GM12878 (cell line): ENCODE measurements at regions not wholly inside any gene's neighbourhood (a gene's known extent, or its start where the extent isn't known, plus 50 kb on each side); places are given as distances from the start of the nearest gene placed in this dataset.

Source experiments
- ATAC-seq: fragments of 200-7000 bp; cut with Tn5 transposase; 3 replicates; pipeline ENCODE4 v1.9.1; 2020; ENCODE audit warnings: mild to moderate bottlenecking, moderate library complexity
- BruUV-seq: library from RNA; stranded (reverse); fragments of 400-500 nt; replicated peaks from 2 replicates; lab custom pipeline; 2021; lab: Mats Ljungman, UMichigan
- CTCF ChIA-PET: fragments of 300-600 bp; sonication (Branson Sonifier 250); formaldehyde crosslinking; extraction: SDS; loops from one replicate; lab custom pipeline; 2021; ENCODE audit warnings: inconsistent platforms; lab: Yijun Ruan, JAX
- POLR2A ChIA-PET: fragments of 350-600 bp; formaldehyde crosslinking; extraction: SDS; loops from one replicate; lab custom pipeline; 2021; ENCODE audit warnings: inconsistent platforms; lab: Charles Lee
- RAD21 ChIA-PET: fragments of 300-600 bp; sonication (Branson Sonifier 250); formaldehyde crosslinking; loops from one replicate; lab custom pipeline; 2023; ENCODE audit warnings: antibody characterized with exemption; ENCODE audit not compliant: unreplicated experiment; lab: Charles Lee
- SMC1A ChIA-PET: fragments of 300-600 bp; sonication (Branson Sonifier 250); formaldehyde crosslinking; loops from one replicate; lab custom pipeline; 2023; ENCODE audit not compliant: unreplicated experiment, uncharacterized antibody; lab: Charles Lee
- DNase-seq: peaks from one replicate; pipeline ENCODE4 v3.0.0-alpha.2; 2011; ENCODE audit warnings: low read depth, low spot score
- FAIRE-seq: peaks from 3 replicates; lab custom pipeline; 2011; peaks lifted over from hg19 to GRCh38; lab: Jason Lieb, UNC
- H2AFZ ChIP-seq: 2 replicates; pipeline ENCODE4 v1.6.0; 2011; ENCODE audit warnings: low read depth, low read length, control low read depth; ENCODE audit not compliant: control insufficient read depth
- H3K27ac ChIP-seq: 2 replicates; pipeline ENCODE4 v1.5.1; 2011; ENCODE audit warnings: control low read depth; ENCODE audit not compliant: control insufficient read depth, insufficient read depth
- H3K27me3 ChIP-seq, 2 experiments: replicated peaks in 1 of 2; 2 replicates each; pipeline versions ENCODE4 v1.6.0 to v1.6.1; 2011; ENCODE audit warnings: low read length in 1 of 2; ENCODE audit not compliant: control insufficient read depth in 2 of 2, insufficient read depth in 2 of 2
- H3K36me3 ChIP-seq, 2 experiments: 2 replicates each; pipeline ENCODE4 v1.5.1; 2011; ENCODE audit warnings: low read length in 1 of 2; ENCODE audit not compliant: control insufficient read depth in 2 of 2, insufficient read depth in 2 of 2
- H3K4me1 ChIP-seq: 2 replicates; pipeline ENCODE4 v1.6.1; 2011; ENCODE audit warnings: mild to moderate bottlenecking, low read length, moderate library complexity, mixed read lengths; ENCODE audit not compliant: control insufficient read depth, insufficient read depth
- H3K4me2 ChIP-seq: 2 replicates; pipeline ENCODE4 v1.6.0; 2011; ENCODE audit warnings: control low read depth; ENCODE audit not compliant: control insufficient read depth, insufficient read depth
- H3K4me3 ChIP-seq: fragments of 200-600 bp; sonication (generic); 2 replicates; pipeline ENCODE4 v1.5.1; 2016
- H3K79me2 ChIP-seq: 2 replicates; pipeline ENCODE4 v1.6.0; 2011; ENCODE audit warnings: low read length; ENCODE audit not compliant: control insufficient read depth, insufficient read depth
- H3K9ac ChIP-seq: 2 replicates; pipeline ENCODE4 v1.8.0; 2011; ENCODE audit warnings: low read length, control low read depth, mixed read lengths; ENCODE audit not compliant: control insufficient read depth, insufficient read depth
- H3K9me3 ChIP-seq: replicated peaks from 3 replicates; pipeline ENCODE4 v1.5.1; 2011; ENCODE audit warnings: mild to moderate bottlenecking, low read length; ENCODE audit not compliant: control insufficient read depth, insufficient read depth
- H4K20me1 ChIP-seq: 2 replicates; pipeline ENCODE4 v1.6.0; 2011; ENCODE audit not compliant: control insufficient read depth, insufficient read depth
- BHLHE40 ChIP-seq, 2 experiments: fragments of 450-650 bp in 1 of 2; IDR thresholded peaks; 2 replicates each; pipeline ENCODE4 v1.6.1; 2011 to 2017; ENCODE audit warnings: low read depth in 2 of 2, borderline replicate concordance in 1 of 2, improper control_type of control experiment in 1 of 2, low read length in 1 of 2, mild to moderate bottlenecking in 1 of 2
- CBX5 ChIP-seq: sonication (generic); IDR thresholded peaks from 2 replicates; pipeline ENCODE4 v1.6.1; 2016; ENCODE audit warnings: low read depth, moderate library complexity, mild to moderate bottlenecking, inconsistent platforms
- ESRRA ChIP-seq: IDR thresholded peaks from 2 replicates; pipeline ENCODE4 v1.6.1; 2012; ENCODE audit warnings: mild to moderate bottlenecking, low read length, improper control_type of control experiment
- FOXK2 ChIP-seq: fragments of 450-650 bp; IDR thresholded peaks from 2 replicates; pipeline ENCODE4 v1.6.1; 2017; ENCODE audit warnings: mild to moderate bottlenecking, moderate library complexity
- HCFC1 ChIP-seq: fragments of 150-350 bp; IDR thresholded peaks from 2 replicates; pipeline ENCODE4 v1.6.1; 2014; ENCODE audit warnings: low read length
- HDAC2 ChIP-seq: fragments of 200-600 bp; sonication (generic); IDR thresholded peaks from 2 replicates; pipeline ENCODE4 v1.6.1; 2017
- JUNB ChIP-seq: IDR thresholded peaks from 2 replicates; pipeline ENCODE4 v1.6.1; 2016; ENCODE audit warnings: antibody characterized with exemption, mild to moderate bottlenecking
- NFYB ChIP-seq: IDR thresholded peaks from 2 replicates; pipeline ENCODE4 v1.6.1; 2011; ENCODE audit warnings: low read depth, mild to moderate bottlenecking, low read length, improper control_type of control experiment, moderate library complexity; ENCODE audit not compliant: insufficient read depth
- PAX5 ChIP-seq: IDR thresholded peaks from 2 replicates; pipeline ENCODE4 v1.6.1; 2011; ENCODE audit warnings: low read depth, low read length, borderline replicate concordance
- ZNF274 ChIP-seq: IDR thresholded peaks from one replicate; pipeline ENCODE4 v1.8.0; 2011; ENCODE audit not compliant: insufficient read length, insufficient read depth
- WGBS: methylation state at CpG from one replicate; pipeline ENCODE4 v1.1.6; 2016; ENCODE audit warnings: low lambda C conversion rate; ENCODE audit not compliant: insufficient replicate concordance, insufficient coverage; ENCODE audit errors: missing lambda C conversion rate; 5-methylcytosine and 5-hydroxymethylcytosine counted together
- in situ Hi-C: fragments of 300-500 bp; cut with MboI; formaldehyde crosslinking; loops from 9 replicates; pipeline ENCODE4 v1.14.3; 2018; ENCODE audit warnings: mixed read lengths
- intact Hi-C: fragments of 100-400 bp; cut with micrococcal nuclease; formaldehyde crosslinking; loops from one replicate; pipeline ENCODE4 v1.14.2; 2022; ENCODE audit not compliant: unreplicated experiment
- TF ChIP-seq, protein P1 (sequence below): fragments of 450-650 bp; IDR thresholded peaks from 2 replicates; pipeline ENCODE4 v1.6.1; 2016; ENCODE audit warnings: mild to moderate bottlenecking

DNA sequence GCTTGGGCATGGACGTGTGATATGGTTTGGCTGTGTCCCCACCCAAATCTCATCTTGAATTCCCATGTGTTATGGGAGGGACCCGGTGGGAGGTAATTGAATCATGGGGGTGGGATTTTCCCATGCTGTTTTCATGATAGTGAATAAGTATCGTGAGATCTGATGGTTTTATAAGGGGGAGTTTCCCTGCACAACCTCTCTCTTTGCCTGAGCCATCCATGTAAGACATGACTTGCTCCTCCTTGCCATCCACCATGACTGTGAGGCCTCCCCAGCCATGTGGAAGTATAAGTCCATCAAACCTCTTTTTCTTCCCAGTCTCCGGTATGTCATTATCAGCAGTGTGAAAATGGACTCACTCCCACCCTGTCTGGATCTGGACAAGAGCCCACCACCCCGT is 393.4 kb downstream of the SEC14L1 start:
- no peaks in the 10 kb centered on the region for H3K4me1 ChIP-seq
- H3K27ac ChIP-seq: no peak overlapping the region
- no peaks in the 10 kb centered on the region; the same call in 2 of the 3 replicates for H3K9me3 ChIP-seq
- H4K20me1 ChIP-seq: no peaks in the 10 kb centered on the region
- intact Hi-C loops (no loop called here), in situ Hi-C loops (no loop called here)
- no peaks in the 10 kb centered on the region for H3K79me2 ChIP-seq
- no peak for ATAC-seq
- SMC1A ChIA-PET: interaction anchor here (0.9 kb wide), 1 partner anchor 479 kb away, joined by 3 read pairs; no protein-coding TSS in a partner anchor
- H3K4me3 ChIP-seq: no peak overlapping the region
- RAD21 ChIA-PET: no interaction called here
- H3K4me2 ChIP-seq: no peak overlapping the region
- POLR2A ChIA-PET: no interaction called here
- CTCF ChIA-PET: no interaction called here
- DNase-seq: no peak
- no peak for FAIRE-seq
- peaks cover 2 to 4% of the 10 kb centered on the region in 2 experiments; a peak in 3 of 4 replicates for H3K27me3 ChIP-seq
- H3K36me3 ChIP-seq: no peaks in the 10 kb centered on the region
- WGBS: 22% methylated on average over 5 of the region's 5 CpGs
- no peak overlapping the region for H3K9ac ChIP-seq
- no peak overlapping the region for H2AFZ ChIP-seq
- BruUV-seq: no TSS peak
- TF ChIP-seq BHLHE40 (IDR thresholded peaks at IDR 0.05; ENCODE audit: borderline replicate concordance in 1 of 2, low read depth in 2 of 2, low read length in 1 of 2) (no peak), HCFC1 (no peak), HDAC2 (no peak), CBX5 (no peak), PAX5 (no peak), JUNB (no peak), ZNF274 (no peak), ESRRA (no peak), FOXK2 (no peak), NFYB (no peak)
- TF ChIP-seq, protein P1, sequence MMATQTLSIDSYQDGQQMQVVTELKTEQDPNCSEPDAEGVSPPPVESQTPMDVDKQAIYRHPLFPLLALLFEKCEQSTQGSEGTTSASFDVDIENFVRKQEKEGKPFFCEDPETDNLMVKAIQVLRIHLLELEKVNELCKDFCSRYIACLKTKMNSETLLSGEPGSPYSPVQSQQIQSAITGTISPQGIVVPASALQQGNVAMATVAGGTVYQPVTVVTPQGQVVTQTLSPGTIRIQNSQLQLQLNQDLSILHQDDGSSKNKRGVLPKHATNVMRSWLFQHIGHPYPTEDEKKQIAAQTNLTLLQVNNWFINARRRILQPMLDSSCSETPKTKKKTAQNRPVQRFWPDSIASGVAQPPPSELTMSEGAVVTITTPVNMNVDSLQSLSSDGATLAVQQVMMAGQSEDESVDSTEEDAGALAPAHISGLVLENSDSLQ: no peak
